ENCODE measurements at regions not wholly inside any gene's neighbourhood (a gene's known extent, or its start where the extent isn't known, plus 50 kb on each side); places are given as distances from the start of the nearest gene placed in this dataset.

GRCh38 chr6:14339172-14339571, 221.6 kb downstream of the CD83 start:
- no peak for DNase-seq

- no peak for DNase-seq
Observed at GRCh38 chr6:14339711-14340584, 222.4 kb downstream of the CD83 start.

- DNase-seq, result no peak
Observed at GRCh38 chr6:14344486-14344885, 226.9 kb downstream of the CD83 start.

GRCh38 chr6:14348389-14348788, 230.8 kb downstream of the CD83 start:
- no peak for DNase-seq

GRCh38 chr6:14349507-14349906, 231.9 kb downstream of the CD83 start:
- DNase-seq, result no peak

GRCh38 chr6:14350210-14350609, 232.6 kb downstream of the CD83 start:
- no peak for DNase-seq

- DNase-seq, result no peak
Observed at GRCh38 chr6:14353281-14353680, 235.7 kb downstream of the CD83 start.

- no peak for DNase-seq
Observed at GRCh38 chr6:14353798-14354197, 236.2 kb downstream of the CD83 start.

- no peak for DNase-seq
Observed at GRCh38 chr6:14354919-14355572, 237.5 kb downstream of the CD83 start.

GRCh38 chr6:14359438-14359837, 241.9 kb downstream of the CD83 start:
- no peak for DNase-seq

GRCh38 chr6:14360565-14360964, 243.0 kb downstream of the CD83 start:
- no peak for DNase-seq

GRCh38 chr6:14361297-14361696, 243.7 kb downstream of the CD83 start:
- DNase-seq, result no peak

- no peak for DNase-seq
Observed at GRCh38 chr6:14361956-14362587, 244.5 kb downstream of the CD83 start.

- DNase-seq, result no peak
Observed at GRCh38 chr6:14364370-14364769, 246.8 kb downstream of the CD83 start.

- DNase-seq, result no peak
Observed at GRCh38 chr6:14365393-14365792, 247.8 kb downstream of the CD83 start.

GRCh38 chr6:14366315-14366714, 248.7 kb downstream of the CD83 start:
- no peak for DNase-seq

GRCh38 chr6:14366872-14367271, 249.3 kb downstream of the CD83 start:
- DNase-seq, result no peak

- DNase-seq, result no peak
Observed at GRCh38 chr6:14367296-14367695, 249.7 kb downstream of the CD83 start.

- no peak for DNase-seq
Observed at GRCh38 chr6:14369717-14370116, 252.1 kb downstream of the CD83 start.

- no peak for DNase-seq
Observed at GRCh38 chr6:14371530-14371929, 254.0 kb downstream of the CD83 start.

GRCh38 chr6:14372734-14373489, 255.3 kb downstream of the CD83 start:
- no peak for DNase-seq

- DNase-seq, result no peak
Observed at GRCh38 chr6:14373648-14374437, 256.3 kb downstream of the CD83 start.
